ENCODE measurements at regions not wholly inside any gene's neighbourhood (a gene's known extent, or its start where the extent isn't known, plus 50 kb on each side); places are given as distances from the start of the nearest gene placed in this dataset.

GRCh38 chr4:186982160-186982559, 258.5 kb upstream of the FAT1 start:
- Histone ChIP-seq H3K4me1 (replicated peaks in 1 of 4; ENCODE audit: control insufficient read depth in 3 of 4, insufficient read depth in 4 of 4, low read length in 3 of 4) (peaks cover 0 to 3% (median 0%) of the 10 kb centered on the region in 4 experiments; a peak in 2 of 7 replicates), H4K8ac (ENCODE audit: extremely low read depth, insufficient read depth, low read length) (no peak overlapping the region), H3K23ac (ENCODE audit: insufficient read length) (no peak overlapping the region), H3K18ac (ENCODE audit: extremely low read depth, low read length) (no peak overlapping the region), H3K79me2 (ENCODE audit: control insufficient read depth in 1 of 2, insufficient read depth in 2 of 2, low read length in 2 of 2) (no peaks in the 10 kb centered on the region), H2BK20ac (ENCODE audit: low read length) (no peak overlapping the region), H3K4ac (replicated peaks; ENCODE audit: insufficient read length, low read depth, low read length) (no peak overlapping the region), H2BK15ac (ENCODE audit: low read length) (no peak overlapping the region), H4K91ac (replicated peaks; ENCODE audit: insufficient read length, low read length) (no peak overlapping the region), H3K4me3 (ENCODE audit: extremely low read depth in 1 of 4, insufficient read depth in 2 of 4, low read depth in 3 of 4, low read length in 4 of 4) (no peak overlapping the region), H4K20me1 (replicated peaks in 1 of 2; ENCODE audit: control insufficient read depth in 1 of 2, insufficient read depth in 2 of 2, low read length in 2 of 2) (no peaks in the 10 kb centered on the region), H2AFZ (ENCODE audit: low read length) (no peak overlapping the region), H2BK5ac (ENCODE audit: low read depth, low read length) (no peak overlapping the region), H3K27ac (ENCODE audit: low read depth, low read length) (no peak overlapping the region), H3K9me3 (ENCODE audit: insufficient read depth in 2 of 2, low read depth in 1 of 2, low read length in 1 of 2) (no peaks in the 10 kb centered on the region), H3K23me2 (ENCODE audit: low read depth, low read length) (no peaks in the 10 kb centered on the region), H3K36me3 (ENCODE audit: control insufficient read depth in 2 of 4, insufficient read depth in 4 of 4, low read length in 3 of 4) (no peaks in the 10 kb centered on the region), H3K14ac (ENCODE audit: insufficient read length) (peak overlapping the region; percentile 24), H3K27me3 (replicated peaks in 1 of 4; ENCODE audit: control insufficient read depth in 3 of 4, extremely low read depth in 1 of 4, insufficient read depth in 3 of 4, low read length in 3 of 4) (no peaks in the 10 kb centered on the region), H2AK5ac (ENCODE audit: low read depth, low read length) (no peak overlapping the region), H3K9ac (replicated peaks in 1 of 4; ENCODE audit: extremely low read depth in 1 of 4, low read depth in 3 of 4, low read length in 3 of 4) (no peak overlapping the region), H3K56ac (replicated peaks; ENCODE audit: insufficient read length, low read depth, low read length) (no peak overlapping the region), H3K4me2 (ENCODE audit: insufficient read depth in 1 of 2, low read depth in 2 of 2, low read length in 2 of 2) (no peak overlapping the region), H3K79me1 (ENCODE audit: low read depth, low read length) (no peaks in the 10 kb centered on the region), H2BK120ac (replicated peaks; ENCODE audit: low read depth, low read length) (no peak overlapping the region), H4K5ac (ENCODE audit: insufficient read length, low read depth, low read length) (no peak overlapping the region), H2BK12ac (ENCODE audit: low read depth, low read length) (peak overlapping the region; percentile 43; the same call in 1 of the 2 replicates)
- no peak for DNase-seq (ENCODE audit: low read depth in 1 of 2, low spot score in 2 of 2)
- 97 to 100% methylated on average over 1 to 7 of the region's 7 CpGs for WGBS, 2 experiments (ENCODE audit: extremely low coverage in 1 of 2, insufficient coverage in 1 of 2, insufficient read length in 1 of 2, insufficient replicate concordance in 2 of 2, low coverage in 1 of 2, low lambda C conversion rate in 2 of 2, missing lambda C conversion rate in 1 of 2)
- ChIA-PET POLR2A (ENCODE audit: partially characterized antibody) (no interaction called here), CTCF (ENCODE audit: partially characterized antibody) (interaction anchor here (0.6 kb wide), 1 partner anchor 1114 kb away, joined by 3 read pairs; no protein-coding TSS in a partner anchor)
- no peak for FAIRE-seq
- TF ChIP-seq BACH1 (IDR thresholded peaks at IDR 0.05; ENCODE audit: low read length) (no peak), ATF3 (IDR thresholded peaks at IDR 0.05; ENCODE audit: insufficient read depth, low read depth, low read length) (no peak), TCF12 (IDR thresholded peaks at IDR 0.05; ENCODE audit: low read depth, low read length) (no peak), SIX5 (IDR thresholded peaks at IDR 0.05; ENCODE audit: low read depth, low read length) (no peak), JUN (IDR thresholded peaks at IDR 0.05; ENCODE audit: low read depth, low read length) (no peak), SP2 (IDR thresholded peaks at IDR 0.05; ENCODE audit: low read length) (no peak), GABPA (IDR thresholded peaks at IDR 0.05; ENCODE audit: borderline replicate concordance, insufficient read depth, low read length) (no peak), EGR1 (IDR thresholded peaks at IDR 0.05; ENCODE audit: borderline replicate concordance, low read depth, low read length) (no peak), CTBP2 (IDR thresholded peaks at IDR 0.05; ENCODE audit: borderline replicate concordance, insufficient read depth, insufficient read length, low read length) (no peak)
- TF ChIP-seq, protein P1, sequence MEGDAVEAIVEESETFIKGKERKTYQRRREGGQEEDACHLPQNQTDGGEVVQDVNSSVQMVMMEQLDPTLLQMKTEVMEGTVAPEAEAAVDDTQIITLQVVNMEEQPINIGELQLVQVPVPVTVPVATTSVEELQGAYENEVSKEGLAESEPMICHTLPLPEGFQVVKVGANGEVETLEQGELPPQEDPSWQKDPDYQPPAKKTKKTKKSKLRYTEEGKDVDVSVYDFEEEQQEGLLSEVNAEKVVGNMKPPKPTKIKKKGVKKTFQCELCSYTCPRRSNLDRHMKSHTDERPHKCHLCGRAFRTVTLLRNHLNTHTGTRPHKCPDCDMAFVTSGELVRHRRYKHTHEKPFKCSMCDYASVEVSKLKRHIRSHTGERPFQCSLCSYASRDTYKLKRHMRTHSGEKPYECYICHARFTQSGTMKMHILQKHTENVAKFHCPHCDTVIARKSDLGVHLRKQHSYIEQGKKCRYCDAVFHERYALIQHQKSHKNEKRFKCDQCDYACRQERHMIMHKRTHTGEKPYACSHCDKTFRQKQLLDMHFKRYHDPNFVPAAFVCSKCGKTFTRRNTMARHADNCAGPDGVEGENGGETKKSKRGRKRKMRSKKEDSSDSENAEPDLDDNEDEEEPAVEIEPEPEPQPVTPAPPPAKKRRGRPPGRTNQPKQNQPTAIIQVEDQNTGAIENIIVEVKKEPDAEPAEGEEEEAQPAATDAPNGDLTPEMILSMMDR (IDR thresholded peaks at IDR 0.05; ENCODE audit: control extremely low read depth in 1 of 3, insufficient read depth in 1 of 3, low read depth in 1 of 3, low read length in 3 of 3) = no peak

All from H1 (cell line).